ENCODE measurements at regions not wholly inside any gene's neighbourhood (a gene's known extent, or its start where the extent isn't known, plus 50 kb on each side); places are given as distances from the start of the nearest gene placed in this dataset.

DNA sequence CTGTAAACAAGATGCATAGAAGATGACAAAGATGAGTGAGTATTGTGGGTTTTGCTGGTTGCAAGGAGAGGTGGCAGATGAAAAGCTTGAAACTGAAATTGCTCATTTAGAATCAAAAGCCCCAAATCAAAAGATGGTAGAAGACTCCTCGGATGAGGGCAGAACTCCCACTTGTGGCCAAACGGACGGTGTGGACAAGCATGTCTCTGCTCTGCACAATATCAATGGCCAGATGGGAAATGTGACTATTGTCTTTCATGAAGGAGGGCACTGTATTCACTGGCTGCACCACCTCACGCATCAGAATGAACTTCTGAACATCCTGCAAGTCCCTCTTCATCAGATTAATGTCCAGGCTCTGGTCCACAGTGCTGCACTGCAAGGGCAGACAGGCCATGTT, 541.7 kb downstream of the MTRR start:
- no peaks in the 10 kb centered on the region for H3K9me3 ChIP-seq (ENCODE audit: control insufficient read depth, insufficient read depth, low read length)
- no peaks in the 10 kb centered on the region for H3K4me1 ChIP-seq (ENCODE audit: control insufficient read depth, insufficient read depth, low read length)
- no peak for DNase-seq (ENCODE audit: low read depth, low spot score)
- WGBS (ENCODE audit: insufficient coverage, insufficient read length) = no CpG with 5 or more reads among the region's 4 CpGs
- H3K27ac ChIP-seq (ENCODE audit: low read length) = no peak overlapping the region
- H3K27me3 ChIP-seq (ENCODE audit: control insufficient read depth, insufficient read depth, low read length) = no peaks in the 10 kb centered on the region
- no peaks in the 10 kb centered on the region for H3K36me3 ChIP-seq (ENCODE audit: control insufficient read depth, insufficient read depth, low read length)
- H3K4me3 ChIP-seq (ENCODE audit: low read length) = no peak overlapping the region

DNA sequence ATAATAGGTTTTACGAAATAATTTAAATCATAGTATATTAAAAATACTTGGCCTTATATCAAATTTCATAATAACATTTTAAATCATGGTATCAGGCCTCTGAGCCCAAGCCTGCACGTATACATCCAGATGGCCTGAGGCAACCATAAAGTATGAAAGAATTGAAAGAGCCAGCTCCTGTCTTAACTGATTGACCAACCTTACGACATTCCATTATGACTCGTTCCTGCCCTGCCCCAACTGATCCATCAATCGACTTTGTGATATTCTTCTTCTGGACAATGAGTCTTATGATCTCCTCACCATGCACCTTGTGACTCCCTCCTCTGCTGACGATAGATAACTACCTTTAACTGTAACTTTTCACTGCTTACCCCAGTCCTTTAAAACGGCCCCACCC, 545.0 kb downstream of the MTRR start:
- Histone ChIP-seq H3K27me3 (ENCODE audit: control insufficient read depth, insufficient read depth, low read length) (no peaks in the 10 kb centered on the region), H3K4me3 (ENCODE audit: low read length) (no peak overlapping the region), H3K9me3 (ENCODE audit: control insufficient read depth, insufficient read depth, low read length) (no peaks in the 10 kb centered on the region), H3K4me1 (ENCODE audit: control insufficient read depth, insufficient read depth, low read length) (no peaks in the 10 kb centered on the region), H3K27ac (ENCODE audit: low read length) (no peak overlapping the region), H3K36me3 (ENCODE audit: control insufficient read depth, insufficient read depth, low read length) (no peaks in the 10 kb centered on the region)
- DNase-seq (ENCODE audit: low read depth, low spot score) = no peak
- WGBS (ENCODE audit: insufficient coverage, insufficient read length) = no CpG with 5 or more reads among the region's 7 CpGs

DNA sequence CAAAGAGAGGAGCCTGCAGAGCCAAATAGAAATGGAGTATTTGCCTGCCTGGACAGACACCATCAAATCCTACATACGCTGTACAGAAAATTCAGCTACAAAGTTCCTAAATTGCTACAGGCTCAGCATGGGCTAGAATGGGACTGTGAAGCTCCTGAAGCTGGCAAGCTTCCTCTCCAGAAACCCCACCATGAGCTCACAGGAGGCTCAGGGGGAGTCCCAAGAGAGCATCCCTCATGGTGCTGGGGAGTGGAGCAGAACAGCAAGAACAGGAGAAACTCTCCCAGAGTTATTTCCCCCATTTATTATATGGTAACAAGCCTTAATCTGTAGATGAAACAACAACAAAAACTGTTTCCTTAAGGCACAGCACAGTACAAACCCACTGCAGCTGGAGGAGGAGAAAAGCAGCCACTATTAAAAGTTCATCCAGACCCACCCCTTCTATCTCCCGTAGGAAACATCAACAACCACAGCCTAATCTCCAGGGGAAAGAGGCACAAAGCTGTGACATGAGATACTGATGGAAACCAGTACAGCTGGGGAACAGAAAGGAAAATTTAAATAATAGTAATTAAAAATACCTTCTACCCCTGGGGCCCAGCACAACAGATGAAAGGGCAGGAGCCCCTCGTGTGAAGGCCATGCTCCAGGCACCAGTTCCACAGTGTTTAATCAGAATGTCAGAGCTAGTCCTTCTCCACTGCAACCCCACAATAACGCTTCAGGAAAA, 548.5 kb downstream of the MTRR start:
- Histone ChIP-seq H3K36me3 (ENCODE audit: control insufficient read depth, insufficient read depth, low read length) (no peaks in the 10 kb centered on the region), H3K27ac (ENCODE audit: low read length) (no peak overlapping the region), H3K27me3 (ENCODE audit: control insufficient read depth, insufficient read depth, low read length) (no peaks in the 10 kb centered on the region), H3K4me1 (ENCODE audit: control insufficient read depth, insufficient read depth, low read length) (no peaks in the 10 kb centered on the region), H3K9me3 (ENCODE audit: control insufficient read depth, insufficient read depth, low read length) (no peaks in the 10 kb centered on the region), H3K4me3 (ENCODE audit: low read length) (no peak overlapping the region)
- no peak for DNase-seq (ENCODE audit: low read depth, low spot score)
- no CpG with 5 or more reads among the region's 4 CpGs for WGBS (ENCODE audit: insufficient coverage, insufficient read length)

DNA sequence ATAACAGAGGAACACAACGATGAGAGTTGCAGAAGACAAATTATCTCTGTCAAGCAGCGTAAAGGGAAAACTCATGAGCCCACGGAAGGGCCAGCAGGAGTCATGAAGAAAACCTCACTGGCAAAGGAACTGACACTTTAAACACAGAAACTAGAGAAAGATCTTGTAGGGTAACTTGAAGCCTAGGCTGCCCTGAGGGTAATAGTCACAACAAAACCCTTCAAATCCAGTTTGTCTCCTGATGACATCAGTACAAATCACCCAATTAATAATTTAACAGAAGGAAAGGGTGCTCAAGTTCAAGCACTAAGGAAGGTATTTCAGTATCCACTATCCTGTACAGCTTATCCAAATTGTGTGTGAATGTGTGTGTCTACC, 549.1 kb downstream of the MTRR start:
- no peaks in the 10 kb centered on the region for H3K36me3 ChIP-seq (ENCODE audit: control insufficient read depth, insufficient read depth, low read length)
- H3K27ac ChIP-seq (ENCODE audit: low read length) = no peak overlapping the region
- no peak overlapping the region for H3K4me3 ChIP-seq (ENCODE audit: low read length)
- WGBS (ENCODE audit: insufficient coverage, insufficient read length) = no CpG with 5 or more reads among the region's 3 CpGs
- no peak for DNase-seq (ENCODE audit: low read depth, low spot score)
- H3K4me1 ChIP-seq (ENCODE audit: control insufficient read depth, insufficient read depth, low read length) = no peaks in the 10 kb centered on the region
- no peaks in the 10 kb centered on the region for H3K9me3 ChIP-seq (ENCODE audit: control insufficient read depth, insufficient read depth, low read length)
- no peaks in the 10 kb centered on the region for H3K27me3 ChIP-seq (ENCODE audit: control insufficient read depth, insufficient read depth, low read length)

DNA sequence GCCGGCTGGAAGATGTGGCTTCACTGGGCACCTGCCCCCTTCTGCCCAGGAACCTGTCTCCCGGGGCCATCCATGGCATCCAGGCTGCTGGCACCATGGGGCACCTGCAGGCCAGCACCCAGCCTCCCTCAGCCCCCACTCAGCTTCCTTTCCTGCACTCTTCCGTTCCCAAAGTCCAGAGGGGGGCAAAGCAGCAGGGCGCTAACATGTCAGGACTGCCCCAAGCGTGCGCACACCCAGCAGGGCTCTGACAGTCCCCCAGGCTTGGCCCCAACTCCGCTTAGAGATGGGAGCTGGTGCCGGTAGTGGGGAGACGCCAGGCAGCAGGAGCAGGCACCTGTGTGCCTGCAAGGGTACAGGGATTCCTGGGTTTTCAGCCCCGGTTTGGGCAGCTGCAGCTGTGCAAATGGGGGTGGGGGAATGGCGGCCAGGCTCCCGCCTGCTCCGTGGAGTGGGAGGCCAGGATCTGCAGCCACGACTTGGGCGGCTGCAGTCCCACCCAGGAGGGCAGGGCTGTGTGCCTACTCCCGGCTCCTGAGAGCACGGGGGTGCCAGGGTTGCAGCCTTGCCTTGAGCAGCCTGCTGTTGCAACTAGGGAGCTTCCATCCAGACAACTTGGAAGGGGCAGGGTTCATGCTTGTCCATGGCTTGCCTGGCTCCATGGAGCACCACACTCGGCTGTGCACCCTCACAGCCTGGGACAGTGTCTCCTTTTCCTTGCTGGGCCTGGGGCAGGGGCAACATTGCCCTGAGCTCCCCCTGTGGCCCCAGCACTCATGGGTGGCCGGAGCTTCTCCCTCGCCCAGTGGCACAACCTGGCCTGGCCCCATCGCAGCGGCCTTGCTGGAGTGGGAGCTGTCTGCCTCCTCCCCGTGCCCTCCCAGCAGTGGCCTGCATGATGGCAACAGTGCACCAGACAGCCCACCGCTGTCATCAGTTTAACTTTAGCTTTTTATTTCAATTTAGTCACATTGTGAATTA, 561.1 kb downstream of the MTRR start:
- no peak overlapping the region for H3K27ac ChIP-seq (ENCODE audit: low read length)
- no peaks in the 10 kb centered on the region for H3K4me1 ChIP-seq (ENCODE audit: control insufficient read depth, insufficient read depth, low read length)
- H3K27me3 ChIP-seq (ENCODE audit: control insufficient read depth, insufficient read depth, low read length) = no peaks in the 10 kb centered on the region
- no peak for DNase-seq (ENCODE audit: low read depth, low spot score)
- H3K36me3 ChIP-seq (ENCODE audit: control insufficient read depth, insufficient read depth, low read length) = no peaks in the 10 kb centered on the region
- WGBS (ENCODE audit: insufficient coverage, insufficient read length) = no CpG with 5 or more reads among the region's 24 CpGs
- H3K4me3 ChIP-seq (ENCODE audit: low read length) = no peak overlapping the region
- no peaks in the 10 kb centered on the region for H3K9me3 ChIP-seq (ENCODE audit: control insufficient read depth, insufficient read depth, low read length)

DNA sequence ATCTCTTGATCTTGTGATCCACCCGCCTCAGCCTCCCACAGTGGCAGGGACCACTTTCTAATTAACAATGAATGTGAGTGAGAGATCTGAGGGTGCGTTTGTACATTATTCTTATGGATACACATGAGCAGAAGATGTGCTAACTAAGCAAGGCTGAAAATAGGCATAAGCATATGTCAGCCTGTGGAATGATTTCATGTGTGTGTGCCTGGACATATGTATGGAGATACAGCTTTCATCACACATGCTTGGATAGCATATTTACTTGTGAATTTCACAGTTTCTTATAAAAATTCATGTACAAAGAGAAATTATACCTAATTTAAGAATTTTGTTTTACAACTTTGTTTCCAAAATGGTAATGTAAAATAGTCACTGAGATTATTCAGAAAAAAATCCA, 565.6 kb downstream of the MTRR start:
- H3K4me3 ChIP-seq (ENCODE audit: low read length) = no peak overlapping the region
- H3K4me1 ChIP-seq (ENCODE audit: control insufficient read depth, insufficient read depth, low read length) = no peaks in the 10 kb centered on the region
- no peaks in the 10 kb centered on the region for H3K36me3 ChIP-seq (ENCODE audit: control insufficient read depth, insufficient read depth, low read length)
- DNase-seq (ENCODE audit: low read depth, low spot score) = no peak
- no CpG with 5 or more reads among the region's 2 CpGs for WGBS (ENCODE audit: insufficient coverage, insufficient read length)
- no peaks in the 10 kb centered on the region for H3K9me3 ChIP-seq (ENCODE audit: control insufficient read depth, insufficient read depth, low read length)
- no peak overlapping the region for H3K27ac ChIP-seq (ENCODE audit: low read length)
- no peaks in the 10 kb centered on the region for H3K27me3 ChIP-seq (ENCODE audit: control insufficient read depth, insufficient read depth, low read length)

DNA sequence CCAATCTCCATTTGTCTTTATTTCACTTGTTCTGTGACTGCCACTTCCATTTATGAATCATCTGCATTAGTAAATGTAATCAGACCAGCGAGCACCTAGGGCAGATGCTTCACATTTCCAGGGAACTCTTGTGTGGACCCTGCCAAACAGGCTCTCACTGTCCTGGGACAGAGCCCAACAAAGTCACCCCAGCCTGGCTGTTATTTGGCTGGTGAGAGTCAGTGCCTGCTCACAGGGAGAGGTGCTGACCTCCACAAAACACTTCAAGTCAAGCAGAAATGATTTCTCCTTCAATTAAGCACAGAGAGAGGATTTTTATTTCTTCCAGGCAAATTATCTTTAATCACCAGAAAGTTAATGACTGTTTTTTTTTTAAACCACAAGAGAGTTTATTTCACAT, 568.0 kb downstream of the MTRR start:
- Histone ChIP-seq H3K9me3 (ENCODE audit: control insufficient read depth, insufficient read depth, low read length) (no peaks in the 10 kb centered on the region), H3K27ac (ENCODE audit: low read length) (no peak overlapping the region), H3K36me3 (ENCODE audit: control insufficient read depth, insufficient read depth, low read length) (no peaks in the 10 kb centered on the region), H3K27me3 (ENCODE audit: control insufficient read depth, insufficient read depth, low read length) (no peaks in the 10 kb centered on the region), H3K4me3 (ENCODE audit: low read length) (no peak overlapping the region), H3K4me1 (ENCODE audit: control insufficient read depth, insufficient read depth, low read length) (no peaks in the 10 kb centered on the region)
- WGBS (ENCODE audit: insufficient coverage, insufficient read length) = no CpG with 5 or more reads among the region's 1 CpG
- no peak for DNase-seq (ENCODE audit: low read depth, low spot score)

DNA sequence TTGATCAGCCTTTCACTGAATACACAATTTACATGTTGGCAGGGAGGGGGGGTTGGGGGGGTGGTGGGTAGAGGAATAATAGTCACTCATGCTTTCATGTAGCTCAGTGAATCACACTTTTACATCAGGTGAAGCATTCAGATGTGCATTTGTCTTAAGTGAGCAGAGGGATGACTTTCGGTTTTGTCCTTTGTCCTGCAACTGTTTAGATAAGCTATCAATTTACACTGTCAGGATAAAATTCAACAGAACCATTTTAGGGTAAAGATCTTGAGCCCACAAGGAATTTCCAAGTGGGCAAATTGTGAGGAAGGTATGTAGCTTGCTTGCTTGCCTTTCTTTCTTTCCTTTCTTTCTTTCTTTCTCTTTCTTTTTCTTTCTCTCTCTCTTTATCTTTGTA, 576.2 kb downstream of the MTRR start:
- Histone ChIP-seq H3K4me3 (ENCODE audit: low read length) (no peak overlapping the region), H3K27ac (ENCODE audit: low read length) (no peak overlapping the region), H3K27me3 (ENCODE audit: control insufficient read depth, insufficient read depth, low read length) (no peaks in the 10 kb centered on the region), H3K9me3 (ENCODE audit: control insufficient read depth, insufficient read depth, low read length) (no peaks in the 10 kb centered on the region), H3K4me1 (ENCODE audit: control insufficient read depth, insufficient read depth, low read length) (peaks cover 1% of the 10 kb centered on the region; the same call in 1 of the 2 replicates), H3K36me3 (ENCODE audit: control insufficient read depth, insufficient read depth, low read length) (no peaks in the 10 kb centered on the region; the same call in 1 of the 2 replicates)
- WGBS (ENCODE audit: insufficient coverage, insufficient read length) = no CpG with 5 or more reads among the region's 1 CpG
- DNase-seq (ENCODE audit: low read depth, low spot score) = no peak

DNA sequence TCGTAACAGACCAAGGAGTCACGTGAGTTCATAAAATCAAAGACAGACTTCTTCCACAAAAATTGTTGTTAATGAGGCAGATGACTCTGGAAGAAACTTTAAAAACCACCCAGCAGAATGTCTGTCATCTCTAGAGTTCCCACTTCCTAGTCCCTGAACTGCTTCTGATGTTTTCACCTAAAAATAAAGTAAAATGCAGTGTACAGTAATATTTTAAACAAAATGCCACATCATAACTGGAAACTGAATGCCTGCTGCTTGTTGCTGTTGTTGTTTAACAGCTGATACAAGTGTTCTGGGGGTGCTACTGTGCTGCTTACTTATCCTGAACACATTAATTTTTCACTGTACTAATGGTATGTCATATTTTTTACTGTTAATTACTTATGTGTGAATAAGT, 577.2 kb downstream of the MTRR start:
- Histone ChIP-seq H3K36me3 (ENCODE audit: control insufficient read depth, insufficient read depth, low read length) (no peaks in the 10 kb centered on the region; the same call in 1 of the 2 replicates), H3K4me1 (ENCODE audit: control insufficient read depth, insufficient read depth, low read length) (peaks cover 1% of the 10 kb centered on the region; the same call in 1 of the 2 replicates), H3K27ac (ENCODE audit: low read length) (no peak overlapping the region), H3K9me3 (ENCODE audit: control insufficient read depth, insufficient read depth, low read length) (no peaks in the 10 kb centered on the region), H3K27me3 (ENCODE audit: control insufficient read depth, insufficient read depth, low read length) (no peaks in the 10 kb centered on the region), H3K4me3 (ENCODE audit: low read length) (no peak overlapping the region)
- WGBS (ENCODE audit: insufficient coverage, insufficient read length) = no CpG with 5 or more reads among the region's 2 CpGs
- no peak for DNase-seq (ENCODE audit: low read depth, low spot score)

DNA sequence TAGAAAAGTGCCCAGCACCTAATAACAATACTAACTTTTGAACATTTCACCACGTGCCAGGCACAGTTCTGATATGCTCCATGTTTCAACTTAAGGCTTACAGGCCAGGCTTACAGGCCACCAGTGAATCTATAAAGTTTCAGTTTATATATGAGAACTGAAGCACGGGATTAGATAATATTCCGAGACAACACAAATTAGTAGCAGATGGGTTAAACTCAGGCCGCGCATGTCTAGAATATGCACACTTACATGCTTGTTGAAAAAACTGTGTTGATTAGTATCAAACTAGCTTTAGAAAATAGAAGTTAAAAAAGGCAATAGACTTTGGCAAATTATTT, 587.9 kb downstream of the MTRR start:
- H3K27ac ChIP-seq (ENCODE audit: low read length) = no peak overlapping the region
- no CpG with 5 or more reads among the region's 5 CpGs for WGBS (ENCODE audit: insufficient coverage, insufficient read length)
- no peaks in the 10 kb centered on the region for H3K4me1 ChIP-seq (ENCODE audit: control insufficient read depth, insufficient read depth, low read length)
- H3K4me3 ChIP-seq (ENCODE audit: low read length) = no peak overlapping the region
- H3K9me3 ChIP-seq (ENCODE audit: control insufficient read depth, insufficient read depth, low read length) = no peaks in the 10 kb centered on the region
- no peaks in the 10 kb centered on the region for H3K36me3 ChIP-seq (ENCODE audit: control insufficient read depth, insufficient read depth, low read length)
- no peaks in the 10 kb centered on the region for H3K27me3 ChIP-seq (ENCODE audit: control insufficient read depth, insufficient read depth, low read length)
- no peak for DNase-seq (ENCODE audit: low read depth, low spot score)

All from iPS DF 6.9 (cell line).